ENCODE measurements at regions not wholly inside any gene's neighbourhood (a gene's known extent, or its start where the extent isn't known, plus 50 kb on each side); places are given as distances from the start of the nearest gene placed in this dataset.
"Not testable (repeated sequence)": the region's sequence is repeated elsewhere in the genome, so short reads cannot be mapped to it uniquely, and the experiment has no call there.

DNA sequence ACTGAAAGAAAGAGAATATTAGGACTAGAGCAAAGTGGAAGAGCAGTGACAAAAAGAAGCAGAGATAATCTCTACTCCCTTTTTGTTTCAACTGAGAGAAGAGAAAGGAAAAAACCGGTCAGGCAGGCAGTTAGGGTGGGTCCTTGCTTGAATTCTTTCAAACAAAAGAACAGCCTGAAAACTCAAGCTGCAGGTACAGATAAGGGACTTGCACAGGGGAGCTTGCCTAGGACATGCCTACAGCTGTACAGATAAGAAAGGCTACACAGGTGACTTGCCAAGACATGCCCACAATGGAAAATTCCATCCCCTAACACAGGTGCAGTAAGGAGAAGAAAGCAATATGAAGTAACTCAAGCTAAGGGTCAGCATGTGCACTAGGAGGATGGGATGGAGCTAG lies 532.2 kb upstream of the MIS18BP1 start:
- Histone ChIP-seq H3K27ac (no peak overlapping the region), H3K36me3 (no peaks in the 10 kb centered on the region), H3K4me1 (no peaks in the 10 kb centered on the region), H3K27me3 (no peaks in the 10 kb centered on the region), H3K9me3 (peaks cover 15 to 41% of the 10 kb centered on the region in 2 donors), H3K4me3 (no peak overlapping the region)
- no peak for TF ChIP-seq POLR2A (IDR thresholded peaks at IDR 0.05)
- TF ChIP-seq CTCF (IDR thresholded peaks at IDR 0.05) = no peak
- no peak for TF ChIP-seq POLR2AphosphoS5 (IDR thresholded peaks at IDR 0.05)
- DNase-seq (ENCODE audit: low spot score in 2 of 2) = no peak
- intact Hi-C loops (cut with DNase I; ENCODE audit: low total_unique reads) = no loop called here

DNA sequence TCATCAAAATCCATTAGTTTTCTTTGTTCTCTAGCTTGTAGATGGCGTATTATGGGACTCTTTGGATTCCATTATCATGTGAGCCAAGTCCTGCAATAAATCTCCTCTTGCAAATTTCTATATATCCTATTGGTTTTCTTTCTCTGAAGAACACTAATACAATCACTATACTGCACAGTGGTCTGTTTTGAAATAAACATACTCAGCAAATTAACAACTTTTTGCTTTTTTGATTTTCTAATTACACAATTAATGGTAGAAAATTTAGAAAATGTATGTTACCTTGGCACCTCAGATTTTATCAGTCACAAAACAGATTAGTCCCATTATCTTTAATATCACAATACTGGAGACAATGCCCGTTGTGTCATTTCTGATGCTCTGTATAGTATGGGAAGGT lies 513.2 kb upstream of the MIS18BP1 start:
- Histone ChIP-seq H3K4me1 (no peaks in the 10 kb centered on the region), H3K9me3 (no peaks in the 10 kb centered on the region), H3K27me3 (no peaks in the 10 kb centered on the region), H3K4me3 (no peak overlapping the region), H3K27ac (no peak overlapping the region), H3K36me3 (no peaks in the 10 kb centered on the region)
- no peak for DNase-seq (ENCODE audit: low spot score in 2 of 2)
- TF ChIP-seq POLR2A (IDR thresholded peaks at IDR 0.05) (no peak), CTCF (IDR thresholded peaks at IDR 0.05) (no peak), POLR2AphosphoS5 (IDR thresholded peaks at IDR 0.05) (no peak)
- intact Hi-C loops (cut with DNase I; ENCODE audit: low total_unique reads) = no loop called here

- no peak for DNase-seq (ENCODE audit: low spot score in 2 of 2)
- intact Hi-C loops (cut with DNase I; ENCODE audit: low total_unique reads) = no loop called here
- no peaks in the 10 kb centered on the region for H3K27me3 ChIP-seq
- H3K27ac ChIP-seq = no peak overlapping the region
- no peaks in the 10 kb centered on the region for H3K36me3 ChIP-seq
- TF ChIP-seq POLR2AphosphoS5 (IDR thresholded peaks at IDR 0.05) (no peak), POLR2A (IDR thresholded peaks at IDR 0.05) (no peak), CTCF (IDR thresholded peaks at IDR 0.05) (no peak)
- H3K4me3 ChIP-seq = no peak overlapping the region
- H3K9me3 ChIP-seq = peaks cover 3 to 21% of the 10 kb centered on the region in 2 donors
- H3K4me1 ChIP-seq = no peaks in the 10 kb centered on the region
Observed at GRCh38 chr14:45757655-45758054, 504.7 kb upstream of the MIS18BP1 start.

DNA sequence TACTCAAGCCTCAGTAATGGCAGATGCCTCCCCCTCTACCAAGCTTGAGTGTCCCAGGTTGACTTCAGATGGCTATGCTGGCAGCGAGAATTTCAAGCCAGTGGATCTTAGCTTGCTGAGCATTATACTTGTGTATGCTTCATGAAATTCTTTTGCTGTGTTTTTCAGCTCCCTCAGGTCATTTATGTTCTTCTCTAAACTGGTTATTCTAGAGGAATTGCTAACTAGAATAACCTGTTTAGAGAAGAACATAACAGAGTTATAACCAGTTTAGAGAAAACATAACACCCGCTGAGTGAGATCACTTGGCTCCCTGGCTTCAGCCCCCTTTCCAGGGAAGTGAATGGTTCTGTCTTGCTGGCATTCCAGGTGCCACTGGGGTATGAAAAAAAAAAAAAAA lies 503.4 kb upstream of the MIS18BP1 start:
- intact Hi-C loops (cut with DNase I; ENCODE audit: low total_unique reads); H3K4me3 ChIP-seq; H3K27ac ChIP-seq; H3K36me3 ChIP-seq; DNase-seq (ENCODE audit: low spot score in 2 of 2); H3K27me3 ChIP-seq; H3K4me1 ChIP-seq: not testable (repeated sequence)
- H3K9me3 ChIP-seq = peaks cover 3 to 21% of the 10 kb centered on the region in 2 donors

DNA sequence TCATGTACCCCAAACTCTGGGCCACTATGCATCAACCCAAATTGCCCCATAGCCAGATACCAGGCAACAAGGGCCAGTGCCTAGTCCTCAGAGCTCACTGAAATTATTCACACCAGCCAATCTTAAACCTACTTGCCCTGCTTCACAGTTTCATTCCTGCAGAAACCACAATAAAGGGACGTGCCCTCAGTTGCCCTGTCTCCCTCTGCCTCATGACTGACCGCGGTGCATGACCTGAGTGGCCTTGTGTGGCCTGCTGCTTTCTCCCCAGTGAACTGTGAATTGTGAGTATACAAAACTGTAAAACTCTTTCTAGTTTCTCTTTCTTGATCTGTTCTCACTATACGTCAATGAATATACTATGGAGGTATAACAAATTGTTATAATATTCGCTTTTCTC lies 490.9 kb upstream of the MIS18BP1 start:
- Histone ChIP-seq H3K4me3 (no peak overlapping the region), H3K27ac (no peak overlapping the region), H3K9me3 (no peaks in the 10 kb centered on the region), H3K27me3 (no peaks in the 10 kb centered on the region), H3K36me3 (no peaks in the 10 kb centered on the region), H3K4me1 (no peaks in the 10 kb centered on the region)
- no peak for DNase-seq (ENCODE audit: low spot score in 2 of 2)
- intact Hi-C loops (cut with DNase I; ENCODE audit: low total_unique reads) = no loop called here
- TF ChIP-seq POLR2AphosphoS5 (IDR thresholded peaks at IDR 0.05) = no peak
- no peak for TF ChIP-seq CTCF (IDR thresholded peaks at IDR 0.05)
- TF ChIP-seq POLR2A (IDR thresholded peaks at IDR 0.05) = no peak

- intact Hi-C loops (cut with DNase I; ENCODE audit: low total_unique reads) = no loop called here
- H3K27ac ChIP-seq = no peak overlapping the region
Observed at GRCh38 chr14:45742187-45742586, 489.2 kb upstream of the MIS18BP1 start.

More at GRCh38 chr14:45742187-45742586, 489.2 kb upstream of the MIS18BP1 start:
- Histone ChIP-seq H3K36me3 (no peaks in the 10 kb centered on the region), H3K4me3 (no peak overlapping the region), H3K4me1 (no peaks in the 10 kb centered on the region), H3K27me3 (no peaks in the 10 kb centered on the region), H3K9me3 (no peaks in the 10 kb centered on the region)
- DNase-seq (ENCODE audit: low spot score in 2 of 2) = no peak
- TF ChIP-seq CTCF (IDR thresholded peaks at IDR 0.05) = no peak
- no peak for TF ChIP-seq POLR2AphosphoS5 (IDR thresholded peaks at IDR 0.05)
- TF ChIP-seq POLR2A (IDR thresholded peaks at IDR 0.05) = no peak
